HG02798 (cell line): ENCODE measurements at regions not wholly inside any gene's neighbourhood (a gene's known extent, or its start where the extent isn't known, plus 50 kb on each side); places are given as distances from the start of the nearest gene placed in this dataset.
A peak's percentile ranks its signal among the peaks of the same experiment; 100 is the strongest.
"Not testable (repeated sequence)": the region's sequence is repeated elsewhere in the genome, so short reads cannot be mapped to it uniquely, and the experiment has no call there.

Experiments used
- ATAC-seq: cut with Tn5 transposase; IDR thresholded peaks from one replicate; pipeline ENCODE4 v1.9.1; 2021; ENCODE audit warnings: mild to moderate bottlenecking; ENCODE audit not compliant: unreplicated experiment, poor library complexity

DNA sequence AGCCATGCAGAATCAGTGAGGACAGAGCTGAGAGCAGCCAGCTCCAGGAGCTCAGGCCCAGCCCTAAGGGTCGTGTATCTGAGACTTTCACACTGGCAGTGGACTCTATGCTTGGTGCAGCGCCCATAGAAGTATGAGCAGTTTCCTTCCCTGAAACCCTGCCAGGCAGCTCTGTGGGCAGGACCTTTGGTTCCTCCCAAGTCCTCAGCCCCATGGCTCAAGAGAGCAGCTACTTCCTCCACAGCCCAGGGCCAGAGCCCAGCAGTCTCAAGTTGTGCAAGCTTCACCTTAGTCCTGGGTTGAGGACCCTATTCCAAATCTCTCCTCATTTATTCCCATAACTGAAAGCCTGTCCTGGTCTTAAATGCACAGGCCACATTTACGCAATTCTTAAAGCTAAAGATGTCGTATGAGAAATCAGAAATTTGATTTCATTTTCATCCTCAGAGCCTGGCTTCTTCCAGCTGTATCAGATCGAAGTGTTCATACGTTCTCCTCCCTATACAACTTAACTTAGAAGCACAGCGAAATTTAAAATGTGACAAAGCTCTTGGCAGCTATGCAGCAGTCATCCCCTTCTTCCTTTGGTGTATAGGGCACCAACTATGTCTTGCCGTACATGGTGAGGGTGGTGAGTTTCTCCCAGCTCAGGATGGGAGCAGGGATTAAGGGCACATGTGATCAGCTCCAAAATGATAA lies 1337.1 kb downstream of the RPIA start:
- ATAC-seq = not testable (repeated sequence)

DNA sequence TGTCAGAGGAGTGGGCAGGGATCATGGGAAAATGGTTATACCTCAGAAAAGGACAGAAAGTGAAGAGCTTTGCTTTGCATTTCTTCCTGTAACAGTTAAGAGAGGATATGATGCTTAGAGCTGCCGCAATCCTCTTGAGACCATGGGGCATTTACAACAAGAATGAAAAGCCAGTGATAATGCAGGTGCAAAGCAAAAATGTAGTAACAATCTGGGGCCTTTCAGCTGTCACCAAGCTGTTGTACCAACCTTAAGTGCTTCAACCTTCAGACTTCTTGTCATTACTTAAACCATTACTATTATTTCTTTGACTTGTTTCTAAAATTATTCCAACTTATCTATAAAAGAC lies 1337.6 kb downstream of the RPIA start:
- not testable (repeated sequence) for ATAC-seq

DNA sequence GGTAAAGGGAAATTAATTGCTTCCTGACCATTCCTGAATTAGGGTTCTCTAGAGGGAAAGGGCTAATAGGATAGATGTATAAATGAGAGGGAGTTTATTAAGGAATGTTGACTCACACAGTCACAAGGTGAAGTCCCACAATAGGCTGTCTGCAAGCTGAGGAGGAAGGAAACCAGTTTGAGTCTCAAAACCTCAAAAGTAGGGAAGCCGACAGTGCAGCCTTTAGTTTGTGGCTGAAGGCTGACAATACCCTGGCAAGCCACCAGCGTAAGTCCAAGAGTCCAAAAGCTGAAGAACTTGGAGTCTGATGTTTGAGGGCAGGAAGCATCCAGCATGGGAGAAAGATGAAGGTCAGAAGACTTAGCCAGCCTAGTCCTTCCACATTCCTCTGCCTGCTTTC lies 1340.8 kb downstream of the RPIA start:
- not testable (repeated sequence) for ATAC-seq

DNA sequence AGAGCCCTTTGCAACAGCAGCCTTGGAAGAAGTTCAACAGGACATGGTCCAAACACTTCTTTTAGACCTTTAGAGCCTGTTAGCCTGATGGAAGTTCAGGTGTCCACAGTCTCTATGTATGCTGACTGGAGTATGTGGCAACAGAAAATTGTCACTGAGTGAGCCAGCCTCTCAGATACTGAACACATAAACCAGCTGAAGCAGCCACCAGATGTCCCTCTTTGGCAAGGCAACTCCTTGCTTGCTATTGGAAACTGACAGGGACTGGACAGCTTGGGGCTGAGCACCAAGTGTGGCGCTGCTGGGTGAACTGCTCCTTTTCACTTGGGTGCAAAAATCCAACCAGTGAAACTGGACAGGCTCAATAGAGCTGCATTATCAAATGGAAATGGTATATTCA lies 1344.9 kb downstream of the RPIA start:
- ATAC-seq = not testable (repeated sequence)

DNA sequence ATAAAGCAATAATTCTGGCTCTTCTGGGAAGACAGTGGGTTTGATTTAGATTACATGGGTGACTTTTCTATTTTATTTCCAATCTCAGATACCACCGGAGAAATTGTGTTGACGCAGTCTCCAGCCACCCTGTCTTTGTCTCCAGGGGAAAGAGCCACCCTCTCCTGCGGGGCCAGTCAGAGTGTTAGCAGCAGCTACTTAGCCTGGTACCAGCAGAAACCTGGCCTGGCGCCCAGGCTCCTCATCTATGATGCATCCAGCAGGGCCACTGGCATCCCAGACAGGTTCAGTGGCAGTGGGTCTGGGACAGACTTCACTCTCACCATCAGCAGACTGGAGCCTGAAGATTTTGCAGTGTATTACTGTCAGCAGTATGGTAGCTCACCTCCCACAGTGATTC lies 1347.6 kb downstream of the RPIA start:
- ATAC-seq = not testable (repeated sequence)

DNA sequence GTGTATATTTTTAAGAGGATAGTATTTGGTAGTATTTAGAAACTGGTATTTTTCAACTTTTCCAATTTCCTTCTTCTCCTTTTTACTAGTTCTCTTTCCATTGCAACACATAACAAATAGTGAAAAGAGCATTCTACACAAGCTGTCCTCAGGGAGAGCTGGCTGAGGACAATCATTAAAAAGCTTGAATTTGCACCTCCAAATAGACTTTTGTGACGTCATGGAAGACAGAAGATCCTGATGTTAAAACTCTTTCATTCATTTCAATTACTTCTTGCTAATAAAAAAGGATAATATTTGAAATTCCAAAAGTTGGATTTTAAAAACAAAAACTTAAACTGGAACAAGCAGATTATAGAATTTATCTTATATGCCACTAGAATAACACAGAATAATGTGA lies 1356.3 kb downstream of the RPIA start:
- not testable (repeated sequence) for ATAC-seq

DNA sequence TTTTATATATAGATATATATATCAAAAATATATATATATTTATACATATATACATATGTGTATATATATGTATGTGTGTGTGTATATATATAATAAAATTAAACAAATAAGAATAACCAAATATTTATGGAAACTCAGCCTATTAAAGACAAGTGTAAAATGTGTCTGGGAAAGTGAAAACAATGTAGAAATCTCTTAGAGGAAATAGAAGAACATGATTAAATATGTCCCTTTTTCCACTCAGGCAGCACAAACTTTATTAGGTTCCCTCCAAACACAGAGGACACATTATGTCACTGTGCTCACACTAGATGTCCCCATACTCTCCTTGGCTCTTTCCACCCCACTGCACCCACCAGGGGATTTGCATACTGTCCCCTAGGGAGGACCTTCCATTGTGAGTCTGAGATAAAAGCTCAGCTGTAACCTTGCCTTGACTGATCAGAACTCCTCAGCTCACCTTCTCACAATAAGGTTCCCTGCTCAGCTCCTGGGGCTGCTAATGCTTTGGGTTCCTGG lies 1360.7 kb downstream of the RPIA start:
- not testable (repeated sequence) for ATAC-seq

DNA sequence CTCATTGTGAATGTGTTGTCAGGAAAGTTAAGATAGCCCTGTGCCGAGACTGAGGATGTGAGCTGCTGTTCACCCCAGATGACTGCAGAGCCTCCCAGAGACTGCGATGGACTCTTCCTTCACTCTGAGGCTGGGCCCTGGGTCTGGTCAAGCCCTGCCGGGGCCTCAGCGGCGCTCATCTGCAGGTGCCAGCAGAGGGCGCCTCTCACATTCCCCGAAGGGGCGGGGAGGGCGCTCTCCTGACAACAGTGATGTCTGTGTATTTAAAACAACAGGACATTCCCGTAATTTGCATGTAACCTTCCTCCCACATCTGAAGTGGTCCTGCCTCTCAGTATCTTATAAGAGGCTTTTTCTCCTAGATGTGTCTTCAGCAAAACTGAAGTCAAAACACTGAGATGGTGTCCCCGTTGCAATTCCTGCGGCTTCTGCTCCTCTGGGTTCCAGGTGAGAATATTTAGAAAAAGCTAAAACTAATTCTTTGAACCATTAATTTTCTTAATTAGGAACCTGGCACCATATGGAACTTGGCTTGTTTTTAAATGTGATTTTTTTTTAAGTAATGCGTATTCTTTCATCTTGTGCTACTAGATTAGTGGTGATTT lies 1377.9 kb downstream of the RPIA start:
- peak; percentile 85 for ATAC-seq

DNA sequence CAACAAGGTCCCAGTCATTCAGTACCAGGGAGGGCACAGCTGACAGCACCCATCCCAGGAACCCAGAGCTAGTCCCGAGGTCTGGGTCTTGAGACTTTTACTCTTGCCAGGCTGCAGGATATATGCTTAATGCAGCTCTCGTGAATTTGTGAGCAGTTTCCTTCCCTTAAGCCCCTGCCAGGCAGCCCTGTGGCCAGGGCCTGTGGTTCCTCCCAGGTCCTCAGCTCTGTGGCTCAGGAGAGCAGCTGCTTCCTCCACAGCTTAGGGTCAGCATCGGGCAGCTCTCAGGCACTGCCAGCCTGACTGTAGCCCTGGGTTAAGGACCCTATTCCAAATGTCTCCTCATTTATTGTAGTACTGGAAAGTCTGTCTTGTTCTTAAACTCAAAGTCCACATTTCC lies 1384.8 kb downstream of the RPIA start:
- ATAC-seq = no peak

DNA sequence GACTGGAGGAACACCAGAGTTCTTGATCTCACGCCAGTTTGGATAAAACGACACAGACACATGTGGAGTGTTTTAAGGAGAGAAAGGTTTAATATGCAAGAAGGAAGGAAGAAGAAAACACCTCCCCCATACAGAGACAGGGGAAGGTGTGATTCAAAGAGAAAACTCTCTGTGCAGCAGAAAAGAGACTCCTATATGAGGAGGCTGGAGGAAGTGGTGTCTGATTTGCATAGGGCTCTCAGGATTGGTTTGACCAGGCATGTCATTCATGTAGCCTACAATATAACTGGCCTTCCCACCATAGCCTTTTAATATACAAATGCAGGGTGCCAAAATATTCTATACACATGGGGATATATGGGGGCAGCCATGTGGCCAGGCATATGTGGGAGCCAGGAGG lies 1386.5 kb downstream of the RPIA start:
- ATAC-seq = peak; percentile 42

DNA sequence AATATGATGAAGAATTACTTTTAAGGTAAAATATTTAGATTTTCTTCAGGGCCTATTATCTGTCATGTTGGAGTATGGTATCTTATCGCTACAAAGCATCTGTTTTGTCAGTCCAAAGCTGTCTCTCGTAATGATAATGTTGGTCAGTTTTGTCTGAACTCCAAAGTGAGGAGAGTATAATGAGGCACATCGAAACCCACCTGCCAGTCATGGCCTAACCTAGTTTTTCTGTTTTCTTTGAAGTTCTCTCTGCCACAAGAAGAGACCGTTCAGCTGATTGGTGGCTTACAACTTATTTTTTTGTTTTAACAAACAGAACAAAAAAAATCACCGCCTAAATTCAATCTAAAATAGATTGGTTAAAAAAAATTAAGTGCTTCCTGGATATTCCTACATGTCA lies 1387.9 kb downstream of the RPIA start:
- ATAC-seq = no peak

DNA sequence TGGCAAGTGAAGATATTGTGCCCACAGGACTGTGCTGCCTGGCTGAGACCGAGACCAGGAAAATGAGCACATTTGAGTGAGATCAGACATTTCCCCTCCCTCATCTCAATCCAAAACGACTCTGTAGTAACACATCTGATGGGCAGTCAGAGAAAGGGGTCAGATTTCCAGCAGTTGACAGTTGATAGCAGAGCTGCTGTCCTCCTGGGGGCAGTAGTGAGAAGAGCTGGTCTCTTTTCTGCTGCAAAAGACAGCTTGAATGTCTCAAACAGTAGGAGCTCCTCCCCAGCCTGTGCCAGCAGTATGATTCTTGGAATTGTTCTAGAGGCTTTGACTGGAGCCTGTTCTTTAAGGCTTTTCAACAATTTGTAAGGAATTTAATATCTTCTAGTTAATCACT lies 1396.3 kb downstream of the RPIA start:
- peak; percentile 35 for ATAC-seq

DNA sequence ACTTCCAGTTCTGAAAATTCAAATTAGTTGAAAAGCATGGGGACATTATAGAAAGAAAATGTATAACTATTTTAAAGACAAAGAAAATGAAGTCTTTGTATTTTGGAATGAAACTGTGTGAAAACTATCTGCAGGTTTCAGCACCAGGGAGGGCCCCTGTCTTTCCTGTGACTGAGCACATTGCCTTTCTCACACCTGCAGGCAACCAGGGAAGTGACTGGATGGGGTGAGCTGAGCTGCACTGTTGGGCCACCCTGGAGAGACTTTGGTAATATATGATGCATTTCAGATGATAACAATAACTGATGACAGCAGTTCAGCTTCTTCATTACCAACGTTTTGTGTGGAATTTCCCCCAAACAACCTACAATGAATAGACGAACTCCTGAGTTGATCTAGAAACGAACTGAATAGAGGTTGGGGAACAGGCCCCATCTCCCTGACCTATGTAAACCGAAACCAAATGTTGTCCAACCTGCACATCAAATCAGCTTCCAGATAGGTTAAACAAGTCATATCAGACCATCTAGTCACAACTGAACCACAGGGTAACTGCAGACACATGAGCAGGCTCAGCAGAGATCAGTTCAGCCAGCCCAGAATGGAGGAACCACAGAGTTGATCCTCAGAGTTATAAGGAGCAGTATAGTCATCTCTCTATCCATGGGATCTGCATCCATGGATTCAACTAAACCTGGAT lies 1402.2 kb downstream of the RPIA start:
- not testable (repeated sequence) for ATAC-seq

DNA sequence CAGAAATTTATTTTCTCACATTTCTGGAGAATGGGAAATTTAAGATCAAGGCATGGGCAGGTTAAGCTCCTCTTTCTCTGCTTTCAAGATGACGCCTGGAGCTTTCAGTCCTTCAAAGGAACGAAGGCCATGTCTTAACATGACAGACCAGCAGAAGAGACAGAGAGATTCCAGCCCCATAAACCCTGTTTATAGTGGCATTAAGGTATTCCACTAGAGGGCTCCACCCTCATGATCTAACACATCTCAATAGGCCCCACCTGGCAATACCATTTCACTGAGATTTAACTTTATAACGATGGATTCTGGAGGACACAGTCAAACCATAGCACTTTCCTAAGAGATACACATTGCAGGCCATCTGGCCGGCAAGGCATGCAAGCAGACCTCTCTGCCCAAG lies 1406.1 kb downstream of the RPIA start:
- ATAC-seq = not testable (repeated sequence)

DNA sequence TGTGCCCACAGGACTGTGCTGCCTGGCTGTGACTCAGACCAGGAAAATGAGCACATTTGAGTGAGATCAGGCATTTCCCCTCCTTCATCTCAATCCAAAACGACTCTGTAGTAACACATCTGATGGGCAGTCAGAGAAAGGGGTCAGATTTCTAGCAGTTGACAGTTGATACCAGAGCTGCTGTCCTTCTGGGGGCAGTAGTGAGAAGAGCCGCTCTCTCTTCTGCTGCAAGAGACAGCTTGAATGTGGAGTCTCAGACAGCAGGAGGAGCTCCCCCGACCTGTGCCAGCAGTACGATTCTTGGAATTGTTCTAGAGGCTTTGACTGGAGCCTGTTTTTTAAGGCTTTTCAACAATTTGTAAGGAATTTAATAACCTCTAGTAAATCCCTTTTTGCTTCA lies 1413.7 kb downstream of the RPIA start:
- ATAC-seq = not testable (repeated sequence)

DNA sequence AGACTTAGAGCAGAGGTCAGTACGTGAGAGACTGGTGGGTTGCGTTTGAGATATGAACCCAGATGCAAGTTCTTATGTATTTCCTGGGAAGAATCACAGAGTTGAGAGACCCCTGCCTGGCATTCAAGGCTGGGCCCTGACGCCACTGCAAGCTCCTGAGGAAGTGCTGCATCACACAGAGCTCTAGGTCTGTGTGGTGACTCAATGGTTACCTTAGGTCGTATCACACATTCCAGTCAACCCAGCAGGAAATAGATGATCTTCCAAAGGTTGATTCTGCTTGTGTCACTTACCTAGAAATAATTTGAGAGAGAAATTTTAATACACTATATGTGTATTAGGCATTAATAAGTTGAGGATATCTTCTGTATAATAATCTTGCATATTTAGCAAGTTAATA lies 1431.9 kb downstream of the RPIA start:
- ATAC-seq = not testable (repeated sequence)

DNA sequence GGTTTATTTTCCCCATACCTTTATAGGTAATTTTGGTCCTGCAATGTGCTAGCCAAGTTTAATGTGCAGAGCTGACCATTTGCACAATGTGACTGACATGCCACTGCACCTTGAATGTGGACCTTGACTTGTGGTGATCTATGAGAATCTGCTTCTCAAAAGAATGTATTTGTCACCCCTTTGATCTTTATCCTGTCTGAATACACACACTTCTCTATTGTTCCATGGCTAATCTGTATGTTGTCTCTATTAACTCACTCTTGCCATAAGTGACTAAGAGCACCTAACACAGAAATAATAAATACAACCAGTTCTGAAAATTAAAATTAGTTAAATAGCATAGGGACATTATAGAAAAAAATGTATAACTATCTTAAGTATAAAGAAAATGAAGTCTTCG lies 1447.6 kb downstream of the RPIA start:
- ATAC-seq = not testable (repeated sequence)

DNA sequence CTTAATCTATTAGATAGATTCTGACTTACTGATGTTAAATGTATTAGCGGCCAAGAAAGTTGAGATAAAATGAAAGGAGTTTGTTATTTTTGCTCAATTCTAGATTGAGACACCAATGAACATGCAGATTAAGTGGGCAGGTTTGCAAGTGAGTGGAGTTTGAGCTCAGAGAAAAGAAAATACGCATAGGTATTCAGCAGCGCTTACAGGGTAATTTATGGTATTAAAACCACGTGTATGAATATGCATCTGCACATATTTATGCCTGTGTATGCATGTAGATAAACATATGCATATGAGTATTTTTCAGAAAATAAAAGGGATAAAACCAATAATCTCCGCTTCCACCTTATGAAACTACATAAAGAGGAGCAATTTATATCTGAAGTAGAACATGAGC lies 1450.1 kb downstream of the RPIA start:
- ATAC-seq = not testable (repeated sequence)

DNA sequence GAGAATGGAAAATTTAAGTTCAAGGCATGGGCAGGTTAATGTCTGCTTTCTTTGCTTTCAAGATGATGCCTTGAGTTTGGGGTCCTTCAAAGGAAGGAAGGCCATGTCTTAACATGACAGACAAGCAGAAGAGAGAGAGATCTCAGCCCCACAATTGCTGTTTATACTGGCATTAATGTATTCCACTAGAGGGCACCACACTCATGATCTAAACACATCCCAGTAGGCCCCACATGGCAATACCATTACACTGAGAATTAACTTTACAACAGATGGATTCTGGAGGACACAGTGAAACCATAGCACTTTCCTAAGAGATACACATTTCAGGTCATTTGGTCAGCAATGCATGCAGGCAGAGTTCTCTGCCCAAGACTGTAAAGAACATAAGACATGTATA lies 1460.3 kb downstream of the RPIA start:
- not testable (repeated sequence) for ATAC-seq

DNA sequence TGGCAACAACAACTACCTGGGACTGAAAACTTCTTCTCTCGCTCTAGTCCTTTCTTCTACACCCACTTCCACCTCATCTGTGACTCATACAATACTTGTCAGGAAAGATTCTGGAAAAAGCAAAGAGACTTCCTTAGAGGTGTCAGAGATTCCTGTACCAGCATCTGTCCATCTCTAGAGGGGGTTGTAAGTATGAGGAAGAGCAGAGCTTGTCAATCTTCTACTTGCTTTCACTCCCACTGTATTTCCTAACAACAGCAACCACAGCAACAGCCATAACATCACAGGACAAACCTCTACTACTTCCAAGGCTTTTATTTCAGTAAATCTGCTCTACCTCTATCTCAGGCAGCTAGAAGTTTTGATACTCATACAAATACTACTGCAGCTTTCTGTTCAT lies 1479.5 kb downstream of the RPIA start:
- not testable (repeated sequence) for ATAC-seq

DNA sequence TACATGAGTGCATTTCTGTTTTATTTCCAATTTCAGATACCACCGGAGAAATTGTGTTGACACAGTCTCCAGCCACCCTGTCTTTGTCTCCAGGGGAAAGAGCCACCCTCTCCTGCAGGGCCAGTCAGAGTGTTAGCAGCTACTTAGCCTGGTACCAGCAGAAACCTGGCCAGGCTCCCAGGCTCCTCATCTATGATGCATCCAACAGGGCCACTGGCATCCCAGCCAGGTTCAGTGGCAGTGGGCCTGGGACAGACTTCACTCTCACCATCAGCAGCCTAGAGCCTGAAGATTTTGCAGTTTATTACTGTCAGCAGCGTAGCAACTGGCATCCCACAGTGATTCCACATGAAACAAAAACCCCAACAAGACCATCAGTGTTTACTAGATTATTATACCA lies 1481.6 kb downstream of the RPIA start:
- not testable (repeated sequence) for ATAC-seq
